NCI-H69 (cell line): ENCODE measurements at regions not wholly inside any gene's neighbourhood (a gene's known extent, or its start where the extent isn't known, plus 50 kb on each side); places are given as distances from the start of the nearest gene placed in this dataset.

ENCODE experiments used
- DNase-seq: peaks from one replicate; lab custom pipeline; 2025; lab: John Stamatoyannopoulos, UW

DNA sequence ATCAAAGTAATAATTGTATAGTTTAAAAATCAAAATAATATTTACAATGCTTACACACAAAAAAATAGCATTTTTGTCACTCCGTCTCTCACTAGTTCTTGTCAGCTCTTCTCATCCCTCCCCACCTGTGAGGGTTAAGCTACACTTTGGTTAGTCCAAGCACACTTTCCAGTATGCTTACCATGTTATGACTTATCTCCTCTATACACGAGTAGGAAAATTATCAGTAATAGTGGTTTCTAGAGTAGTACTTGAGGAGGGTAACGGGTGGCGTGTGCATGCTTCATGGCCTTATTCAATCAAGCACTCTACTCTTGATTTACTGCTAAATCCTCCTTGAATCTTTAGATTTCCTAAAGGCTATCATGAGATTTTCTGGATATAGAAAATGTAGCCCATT, 443.7 kb downstream of the UTRN start:
- peak; percentile 53 for DNase-seq

DNA sequence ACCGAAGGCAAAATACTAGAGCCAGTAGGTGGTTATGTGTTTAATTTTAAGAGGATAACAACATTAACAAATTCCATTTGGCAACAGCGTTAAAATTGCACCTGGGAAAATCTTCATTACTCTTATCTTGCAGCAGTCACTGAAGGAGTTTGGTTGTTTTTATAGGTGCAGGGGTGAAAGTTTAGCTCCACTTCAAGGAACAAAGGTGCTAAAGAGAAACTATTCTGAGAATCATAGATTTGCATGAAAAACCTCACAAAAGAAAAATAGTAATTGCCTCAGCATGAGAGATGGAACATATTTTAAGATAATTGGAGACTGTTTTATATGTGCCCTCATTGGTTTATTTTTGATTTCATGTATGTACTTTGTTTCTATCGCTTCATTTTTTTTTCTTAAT, 444.4 kb downstream of the UTRN start:
- DNase-seq: no peak

DNA sequence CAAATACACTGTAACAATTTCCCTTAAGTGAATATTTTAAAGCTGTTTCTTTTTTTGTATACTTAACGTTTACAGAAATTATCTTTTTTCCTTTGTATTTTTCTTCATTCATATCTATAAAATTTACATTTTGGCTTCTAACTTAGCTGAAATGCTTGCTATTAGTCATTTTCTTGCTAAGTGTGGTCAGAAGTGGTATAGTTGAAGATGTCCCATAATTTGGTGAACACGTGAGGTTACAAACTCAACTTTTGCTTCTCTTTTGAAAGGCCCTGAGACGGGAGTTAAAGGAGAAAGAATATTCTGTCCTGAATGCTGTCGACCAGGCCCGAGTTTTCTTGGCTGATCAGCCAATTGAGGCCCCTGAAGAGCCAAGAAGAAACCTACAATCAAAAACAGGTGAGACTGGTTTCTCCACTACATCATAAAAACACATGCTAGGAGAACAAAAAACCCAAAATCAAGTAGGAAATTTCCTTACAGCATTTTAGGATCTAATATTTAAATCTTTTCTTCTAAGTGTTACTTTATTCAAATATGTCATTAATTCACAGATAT, 445.0 kb downstream of the UTRN start:
- peak; percentile 68 for DNase-seq

DNA sequence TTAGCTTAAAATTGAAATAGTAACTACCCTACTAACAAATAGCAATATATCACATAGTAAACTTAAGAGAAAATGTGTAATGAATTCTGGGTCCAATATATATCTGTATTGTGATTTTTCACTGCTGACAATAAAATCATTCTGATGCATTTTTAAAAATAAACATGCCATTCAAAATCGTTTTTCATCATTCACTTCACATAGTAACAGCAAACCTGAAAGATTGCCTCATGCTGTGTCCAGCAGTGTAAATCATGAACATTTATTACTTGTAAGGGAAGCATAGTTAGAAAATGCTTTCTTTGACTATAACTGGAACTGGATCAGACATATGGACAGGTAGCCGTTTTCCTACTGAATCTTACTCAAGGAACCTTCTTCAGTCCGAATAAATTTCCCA, 446.1 kb downstream of the UTRN start:
- DNase-seq: peak; percentile 54

DNA sequence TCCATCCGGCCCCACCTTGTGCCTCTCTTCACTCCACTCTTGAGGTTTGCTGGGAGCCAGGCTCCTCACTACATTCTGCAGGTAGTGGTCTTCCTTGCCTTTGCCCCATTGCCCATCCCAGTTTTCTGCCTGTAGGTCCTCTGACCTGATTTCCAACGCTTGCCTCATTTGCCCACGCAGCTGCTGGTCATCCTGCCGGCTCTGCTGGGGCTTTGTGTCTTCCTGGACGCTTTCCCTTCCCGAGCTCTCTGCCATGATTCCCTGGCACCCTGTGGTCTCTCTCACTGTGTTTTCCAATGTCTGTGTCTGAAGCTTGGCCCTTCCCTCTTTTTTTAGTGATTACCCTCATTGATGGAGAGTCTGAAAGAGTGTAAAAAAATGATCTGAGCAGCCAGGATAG, 451.6 kb downstream of the UTRN start:
- peak; percentile 93 for DNase-seq

DNA sequence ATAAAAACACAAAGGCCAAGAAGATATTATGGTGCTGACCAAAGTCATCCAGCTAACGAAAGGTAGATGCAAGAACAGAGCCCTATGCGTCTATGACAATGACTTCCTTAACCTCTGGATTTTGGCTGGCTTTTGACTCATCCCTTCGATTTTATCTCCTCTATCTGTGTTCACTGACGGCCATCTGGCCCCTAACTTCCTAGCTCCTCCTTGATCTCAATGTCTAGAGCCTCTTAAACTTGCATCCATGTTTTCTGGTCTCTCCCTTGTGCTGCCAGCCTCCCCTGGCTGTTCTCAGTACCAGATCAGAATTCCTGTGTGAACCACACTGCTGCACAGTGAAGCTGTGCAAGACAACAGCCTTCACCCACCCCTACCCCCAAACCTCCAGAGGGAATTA, 452.9 kb downstream of the UTRN start:
- peak; percentile 91 for DNase-seq

DNA sequence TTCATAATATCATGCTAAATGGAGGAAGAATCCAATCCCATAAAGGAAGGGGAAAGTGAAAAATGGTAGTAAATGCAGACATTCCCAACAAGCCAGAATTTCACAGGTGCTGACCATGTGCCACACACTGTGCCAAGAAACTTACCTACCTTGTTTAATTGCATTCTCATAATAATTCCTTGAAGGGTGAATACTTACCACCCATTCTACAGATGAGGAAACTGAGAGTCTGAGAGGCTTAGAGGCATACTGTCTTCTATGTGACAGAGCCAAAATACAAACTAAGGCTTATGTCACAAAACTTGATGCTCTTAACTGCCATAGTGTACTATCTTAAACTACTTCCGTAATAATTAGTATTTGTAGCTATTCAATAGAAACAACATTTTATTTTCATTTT, 454.7 kb downstream of the UTRN start:
- no peak for DNase-seq

DNA sequence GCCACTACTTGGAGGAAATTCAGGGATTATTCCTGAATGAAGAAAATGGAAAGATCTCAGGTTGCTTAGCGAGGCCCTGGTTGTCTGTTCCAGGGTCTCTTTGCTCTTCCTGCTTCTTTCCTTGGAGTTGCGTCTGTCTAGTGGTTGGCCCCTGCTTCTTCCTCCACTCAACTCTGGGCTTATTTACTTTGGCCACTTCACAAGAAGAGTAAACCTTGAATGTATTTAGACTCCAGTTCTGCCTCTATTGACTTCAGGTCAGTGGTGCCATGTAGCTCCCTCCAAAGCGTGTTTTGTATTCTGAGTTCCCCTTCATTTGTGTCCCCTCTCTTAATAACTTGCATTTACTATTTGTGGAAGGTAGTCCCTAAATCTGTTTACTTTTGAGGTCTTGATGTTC, 456.5 kb downstream of the UTRN start:
- peak; percentile 72 for DNase-seq

DNA sequence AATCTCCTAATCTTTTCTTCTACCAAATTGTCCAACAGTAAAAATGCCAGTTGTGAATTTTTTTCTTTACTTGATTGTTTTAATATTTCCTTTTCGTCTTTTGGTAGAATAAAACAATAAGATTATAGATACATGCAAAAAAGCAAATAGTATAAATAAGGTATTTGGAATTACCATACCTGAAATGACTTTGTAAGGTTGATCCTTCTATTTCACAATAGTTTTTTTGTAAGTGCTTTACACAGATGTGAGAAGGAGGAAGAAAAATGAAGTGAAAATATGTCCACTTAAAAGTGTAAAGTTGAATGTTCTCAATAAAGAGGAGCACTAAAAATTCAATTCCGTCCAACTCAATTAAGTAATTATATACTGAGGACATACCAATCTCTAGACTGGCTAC, 457.6 kb downstream of the UTRN start:
- no peak for DNase-seq

DNA sequence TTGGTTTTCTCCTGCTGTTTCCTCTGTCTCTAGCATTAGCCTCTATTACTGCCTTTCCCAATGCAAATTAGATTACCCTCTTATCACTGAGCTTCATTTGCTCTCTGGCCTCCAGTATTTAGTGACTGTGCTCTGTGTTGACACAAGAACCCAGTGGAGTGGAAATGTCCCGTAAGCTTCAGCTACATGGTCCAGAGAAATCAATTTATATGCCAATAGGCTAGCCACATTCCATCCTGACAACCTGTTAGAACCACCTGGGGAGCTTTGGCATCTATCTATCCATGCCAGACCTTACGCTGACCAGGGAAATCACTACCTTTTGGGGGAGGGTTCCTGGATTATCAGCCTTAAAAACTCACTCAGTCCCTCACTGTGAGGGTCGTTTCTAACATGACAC, 459.6 kb downstream of the UTRN start:
- peak; percentile 92 for DNase-seq

DNA sequence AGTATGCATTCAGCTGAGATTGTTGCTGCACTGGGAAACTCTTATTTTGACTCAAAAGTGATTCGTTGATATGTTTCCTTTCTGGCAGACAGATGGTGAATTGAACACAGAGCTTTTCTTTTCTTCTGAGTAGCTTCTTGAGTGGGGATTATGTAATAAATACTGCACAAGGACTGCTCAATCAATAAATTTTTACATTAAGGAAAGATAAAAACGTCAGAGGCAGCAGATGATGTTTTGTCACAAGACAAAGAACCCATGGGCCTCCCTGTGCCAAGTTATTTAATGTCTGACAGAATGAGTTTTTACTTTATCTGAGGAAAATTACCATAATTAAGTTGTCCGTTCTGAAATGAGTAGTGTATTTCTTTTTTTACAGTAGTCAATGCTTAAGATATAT, 460.3 kb downstream of the UTRN start:
- DNase-seq: peak; percentile 97

DNA sequence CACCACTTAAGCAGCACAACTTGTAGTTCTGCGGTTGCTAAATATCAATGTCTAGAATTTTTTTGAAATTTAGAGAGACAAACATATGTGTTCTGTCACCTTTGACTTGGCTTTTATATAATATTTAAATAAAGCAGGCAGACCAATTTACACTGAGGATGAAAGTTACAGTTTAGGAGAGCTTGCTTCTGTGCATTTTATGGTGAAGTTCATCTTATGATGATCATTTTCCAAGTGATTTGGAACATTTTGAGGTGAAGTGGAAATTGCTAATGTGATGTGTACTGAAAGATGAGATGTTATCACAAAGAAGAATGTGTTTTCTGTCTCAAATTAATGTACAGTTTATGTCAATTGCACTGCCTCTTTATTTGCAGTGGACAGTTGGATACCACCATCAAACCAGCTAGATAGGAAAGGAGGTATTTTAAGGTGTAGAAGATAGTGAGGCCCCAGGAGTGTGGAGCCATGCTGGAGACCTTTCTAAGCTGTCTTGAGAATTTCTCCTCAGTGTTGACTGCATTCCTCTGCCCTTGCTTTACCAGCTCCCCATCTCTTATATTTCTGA, 461.9 kb downstream of the UTRN start:
- DNase-seq: no peak

DNA sequence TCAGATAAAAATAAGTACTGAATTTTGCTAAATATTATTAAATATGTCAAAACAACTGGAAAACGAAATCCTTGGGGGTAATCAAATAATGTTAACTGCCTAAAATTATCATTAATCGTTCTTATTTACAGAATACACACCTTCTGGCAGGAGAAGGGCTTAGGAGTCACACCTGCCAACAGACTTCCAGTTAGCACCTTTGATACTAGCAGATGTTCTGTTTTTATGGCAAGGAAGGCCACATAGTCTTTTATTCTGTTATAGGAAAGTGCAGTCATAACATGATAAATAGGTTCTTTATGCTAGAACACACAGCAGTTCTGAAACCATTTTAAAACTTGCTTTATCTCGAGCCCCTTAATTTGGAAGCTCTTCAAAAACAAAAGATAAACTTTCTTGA, 464.1 kb downstream of the UTRN start:
- DNase-seq: peak; percentile 97

DNA sequence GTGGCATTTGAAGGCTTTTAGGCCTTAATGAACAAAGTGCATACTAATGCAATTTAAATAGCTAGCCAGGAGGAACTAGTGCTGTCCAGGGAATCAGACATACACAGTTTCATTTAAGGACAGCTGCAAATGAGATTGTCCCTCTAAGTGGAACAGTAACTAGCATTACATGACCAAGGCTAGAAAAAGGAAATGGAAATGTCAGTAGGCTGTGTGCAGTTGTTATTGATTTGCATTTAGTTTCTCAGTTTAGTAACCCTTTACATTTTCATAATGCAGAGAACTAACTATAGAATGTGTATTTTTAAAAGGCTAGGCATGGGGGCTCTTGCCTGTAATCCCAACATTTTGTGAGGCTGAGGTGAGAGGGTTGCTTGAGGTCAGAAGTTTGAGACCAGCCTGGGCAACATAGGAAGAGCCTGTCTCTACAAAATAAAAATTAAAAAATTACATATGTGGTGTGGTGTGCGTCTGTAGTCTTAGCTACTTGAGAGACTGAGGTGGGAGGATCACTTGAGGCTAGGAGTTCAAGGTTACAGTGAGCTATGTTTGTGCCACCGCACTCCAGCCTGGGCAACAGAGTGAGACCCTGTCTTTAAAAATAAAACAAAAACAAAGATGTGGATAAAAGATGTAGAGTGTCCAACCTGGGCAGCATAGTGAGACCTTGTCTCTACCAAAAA, 468.0 kb downstream of the UTRN start:
- DNase-seq: no peak

DNA sequence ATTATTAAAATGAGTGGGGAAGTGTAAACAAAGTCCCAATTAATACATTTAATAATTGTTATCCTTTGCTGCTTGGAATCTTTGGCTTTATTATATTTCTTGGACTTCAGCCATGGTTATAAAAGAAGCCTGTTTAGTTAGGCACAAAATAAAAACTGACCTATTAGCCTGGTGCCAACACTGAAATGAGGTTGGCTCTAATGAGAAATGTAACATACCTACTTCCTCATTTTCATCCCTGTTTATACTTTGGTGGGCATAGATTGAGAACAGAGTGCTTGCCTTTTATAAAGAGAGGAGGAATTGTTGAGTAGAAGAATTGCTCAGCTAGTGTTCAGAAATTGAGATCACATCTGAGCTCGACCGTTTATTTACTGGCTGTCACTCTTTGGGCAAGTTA, 471.3 kb downstream of the UTRN start:
- peak; percentile 49 for DNase-seq

DNA sequence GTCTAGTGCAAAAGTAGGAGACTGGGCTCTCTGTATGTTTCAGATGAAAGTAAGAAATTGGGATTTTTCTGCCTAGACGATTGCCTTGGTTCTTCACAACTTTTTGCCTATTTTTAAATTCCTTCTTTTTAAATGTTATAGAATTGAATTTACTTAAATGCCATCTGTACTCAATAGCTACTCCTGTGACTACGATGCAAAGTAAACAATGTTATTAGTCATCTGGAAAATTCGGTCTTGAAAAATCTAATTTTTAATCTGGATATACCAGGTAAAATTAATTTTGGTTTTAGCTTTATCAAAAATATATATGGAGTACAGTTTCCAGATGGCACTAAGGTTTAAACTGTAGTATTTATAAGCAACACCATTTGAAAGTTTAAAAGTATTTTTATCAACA, 472.2 kb downstream of the UTRN start:
- peak; percentile 47 for DNase-seq

DNA sequence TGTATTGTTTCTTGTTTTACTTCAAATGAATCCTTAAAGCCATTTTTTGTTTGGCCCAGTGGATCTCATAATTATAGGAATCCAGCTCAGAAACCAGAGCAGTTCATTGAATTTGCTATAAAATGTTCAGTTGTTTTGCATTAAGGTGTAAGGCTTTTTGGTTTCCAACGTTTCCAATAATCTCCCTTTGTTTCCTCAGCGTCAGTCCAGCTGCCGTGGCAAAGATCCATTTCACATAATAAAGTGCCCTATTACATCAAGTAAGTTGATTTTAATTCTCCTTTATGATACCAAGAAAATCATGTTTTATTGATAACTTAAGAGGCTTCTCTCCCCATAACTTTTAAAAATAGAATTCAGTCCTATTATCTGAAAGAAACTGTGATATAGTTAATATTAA, 472.6 kb downstream of the UTRN start:
- DNase-seq: peak; percentile 83

DNA sequence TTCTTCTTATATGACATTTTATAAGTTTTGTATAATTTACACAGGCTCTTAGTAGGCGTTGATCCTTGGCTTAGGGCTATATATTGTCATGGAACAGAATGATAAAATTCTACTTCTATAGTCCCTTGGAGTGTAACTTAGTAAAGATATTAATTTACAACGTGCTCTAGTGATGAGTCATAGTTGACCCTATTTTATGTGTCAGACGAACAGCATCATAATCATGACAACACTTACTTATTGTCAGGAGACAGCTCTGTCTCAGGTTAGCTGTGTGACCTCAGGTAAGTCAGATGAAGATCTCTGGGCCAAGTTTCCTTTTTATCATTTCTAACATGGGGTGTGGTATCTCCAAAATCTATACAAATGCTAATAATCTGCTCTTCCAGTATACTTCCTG, 473.5 kb downstream of the UTRN start:
- peak; percentile 82 for DNase-seq

DNA sequence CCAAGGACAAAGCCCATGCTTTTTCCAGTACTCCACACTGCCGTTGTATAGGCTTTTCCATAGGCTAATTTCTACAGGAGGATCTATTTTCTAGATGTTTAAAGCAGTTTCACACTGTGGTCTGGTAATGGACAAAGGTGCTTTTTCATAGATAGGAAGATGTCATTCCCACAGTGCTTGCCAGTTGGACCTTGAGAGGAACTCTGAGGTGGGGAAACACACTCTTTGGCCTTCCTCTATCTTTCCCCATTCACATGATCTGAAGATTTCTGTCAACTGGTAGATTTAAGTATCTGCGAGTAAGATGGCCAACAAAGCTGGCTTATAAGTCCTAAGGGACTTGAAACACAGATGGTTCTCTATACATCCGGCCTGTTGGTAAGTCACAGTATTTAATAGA, 477.3 kb downstream of the UTRN start:
- DNase-seq: no peak

DNA sequence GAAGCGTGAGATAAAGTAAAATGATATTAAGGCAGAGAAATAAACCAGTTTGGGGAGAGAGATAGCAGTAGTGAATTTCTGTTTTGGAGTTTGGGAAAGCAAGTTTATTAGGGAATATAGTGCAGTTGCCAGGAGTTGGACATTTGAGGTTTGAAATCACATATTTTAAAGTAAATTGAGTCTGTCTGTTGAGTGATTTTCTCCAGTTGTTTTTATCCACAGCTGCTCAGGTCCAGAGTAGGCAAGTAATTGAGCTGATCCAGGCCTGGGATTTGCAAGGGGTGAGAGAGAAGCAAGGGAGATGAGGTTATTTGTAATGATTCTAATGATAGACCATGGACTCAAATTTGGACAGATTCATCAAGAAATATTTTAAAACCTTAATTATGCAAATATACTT, 481.9 kb downstream of the UTRN start:
- no peak for DNase-seq

DNA sequence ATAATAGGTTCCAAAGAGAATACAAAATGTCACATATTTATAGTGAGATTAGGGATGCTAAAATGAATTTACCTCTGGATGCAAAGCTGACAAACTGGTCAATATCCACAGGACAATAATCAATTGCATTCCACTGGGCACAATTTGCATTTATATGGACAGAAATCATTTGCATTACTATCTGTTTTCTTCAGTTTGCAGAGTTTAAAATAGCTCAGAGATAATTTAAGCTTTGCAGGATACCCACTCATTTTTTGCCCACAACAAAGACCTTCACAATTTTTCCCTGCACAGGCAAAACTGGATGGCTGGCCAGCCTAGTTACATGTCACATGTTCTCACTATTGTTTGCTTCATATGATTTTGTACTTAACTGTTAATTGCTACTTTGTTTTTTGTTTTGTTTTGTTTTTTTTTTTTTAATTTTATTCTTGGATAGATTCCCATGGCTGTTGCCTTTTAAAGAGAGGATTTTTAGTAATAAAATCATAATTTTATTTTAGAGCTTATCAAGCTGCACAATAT, 483.5 kb downstream of the UTRN start:
- peak; percentile 54 for DNase-seq

DNA sequence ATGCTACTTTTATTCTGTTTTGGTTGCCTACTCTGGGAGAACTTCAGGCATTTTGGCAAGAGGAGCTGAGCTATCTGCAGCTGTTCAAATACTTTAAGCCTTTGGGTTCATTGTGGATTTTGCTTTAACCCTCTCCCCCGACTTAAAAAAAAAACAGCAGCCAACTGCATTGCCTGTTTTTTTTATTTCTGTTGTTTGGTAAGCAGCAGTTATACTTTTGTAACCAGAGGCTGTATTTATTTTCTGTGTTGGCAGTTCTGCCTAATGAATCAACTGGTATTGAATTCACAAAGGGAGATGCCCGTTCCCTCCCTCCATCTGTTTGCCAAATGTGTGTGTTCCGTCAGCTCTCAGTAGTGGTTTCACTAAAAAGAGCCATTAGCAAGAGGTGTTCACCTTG, 484.0 kb downstream of the UTRN start:
- peak; percentile 98 for DNase-seq

DNA sequence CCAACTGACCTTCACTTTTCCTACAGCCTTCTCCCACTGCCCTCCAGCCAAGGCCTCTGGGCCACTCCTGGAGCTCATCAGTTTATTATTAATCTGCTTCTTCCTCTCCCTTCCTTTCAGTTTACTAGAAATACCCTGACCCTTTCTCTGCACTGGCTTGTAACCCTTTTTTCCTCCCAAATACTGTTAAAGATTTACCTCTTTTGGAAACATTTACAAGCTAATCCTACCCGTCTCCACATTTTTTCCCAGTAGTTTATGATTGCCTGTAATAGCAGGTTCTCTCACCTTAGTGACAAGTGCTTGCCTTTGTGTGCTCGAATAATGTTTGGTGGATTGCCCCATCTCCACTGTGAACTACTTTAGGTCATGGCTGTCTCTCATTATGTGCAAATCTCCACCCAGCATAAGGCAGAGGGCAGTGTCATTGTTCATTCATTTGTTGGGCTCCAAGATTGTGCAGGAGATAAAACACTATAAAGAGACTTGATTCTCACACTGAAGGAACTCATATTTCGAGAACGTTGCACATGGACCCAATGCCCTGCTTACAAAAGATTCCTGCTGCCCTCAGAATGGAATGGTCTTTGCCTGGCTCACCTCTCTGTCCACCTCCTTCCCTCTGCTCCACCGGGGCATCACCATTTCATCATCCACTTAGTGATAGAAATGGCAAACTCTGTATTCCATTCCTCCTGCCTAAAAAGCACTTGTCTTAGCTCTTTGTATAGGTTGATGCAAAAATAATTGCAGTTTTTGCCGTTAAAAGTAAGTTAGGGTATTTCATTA, 491.1 kb downstream of the UTRN start:
- no peak for DNase-seq
